HG03432 (cell line): ENCODE measurements at regions not wholly inside any gene's neighbourhood (a gene's known extent, or its start where the extent isn't known, plus 50 kb on each side); places are given as distances from the start of the nearest gene placed in this dataset.
A peak's percentile ranks its signal among the peaks of the same experiment; 100 is the strongest.

Source experiments
- ATAC-seq: cut with Tn5 transposase; IDR thresholded peaks from one replicate; pipeline ENCODE4 v1.9.1; 2021; ENCODE audit warnings: mild to moderate bottlenecking, moderate library complexity; ENCODE audit not compliant: unreplicated experiment

DNA sequence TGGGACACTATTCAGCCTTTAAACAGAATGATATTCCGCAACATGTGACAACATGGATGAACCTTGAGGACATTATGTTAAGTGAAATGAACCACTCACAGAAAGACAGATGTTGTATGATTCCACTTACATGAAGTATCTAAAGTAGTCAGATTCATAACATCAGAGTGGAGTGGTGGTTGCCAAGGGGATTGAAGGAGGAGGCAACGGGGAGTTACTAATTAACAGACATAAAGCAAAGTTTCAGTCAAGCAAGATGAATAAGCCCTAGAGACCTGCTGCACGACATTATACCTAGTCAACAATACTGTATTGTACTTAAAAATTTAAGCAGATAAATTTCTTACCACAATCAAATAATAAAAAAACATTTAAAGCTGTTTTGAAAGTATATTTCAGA, 105.0 kb upstream of the NR0B1 start:
- ATAC-seq: peak; percentile 92

DNA sequence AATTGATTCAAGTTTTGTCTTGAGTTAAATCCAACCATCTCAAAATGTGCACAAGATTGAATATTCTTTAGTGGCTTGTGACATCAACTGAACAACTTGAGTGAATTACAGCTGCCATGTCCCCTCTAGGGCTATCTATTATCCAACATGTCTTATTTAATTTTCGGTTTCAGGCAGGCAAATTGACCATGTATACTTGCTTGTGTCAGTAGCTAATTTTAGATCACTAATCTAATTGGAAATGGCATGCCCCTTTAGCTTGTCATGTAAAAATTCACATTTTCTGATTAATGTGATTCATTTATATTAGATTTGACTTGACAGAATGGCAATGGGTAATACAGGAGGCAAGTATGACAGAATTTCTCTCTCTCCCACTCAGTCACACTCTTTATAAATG, 93.2 kb upstream of the NR0B1 start:
- ATAC-seq: no peak

DNA sequence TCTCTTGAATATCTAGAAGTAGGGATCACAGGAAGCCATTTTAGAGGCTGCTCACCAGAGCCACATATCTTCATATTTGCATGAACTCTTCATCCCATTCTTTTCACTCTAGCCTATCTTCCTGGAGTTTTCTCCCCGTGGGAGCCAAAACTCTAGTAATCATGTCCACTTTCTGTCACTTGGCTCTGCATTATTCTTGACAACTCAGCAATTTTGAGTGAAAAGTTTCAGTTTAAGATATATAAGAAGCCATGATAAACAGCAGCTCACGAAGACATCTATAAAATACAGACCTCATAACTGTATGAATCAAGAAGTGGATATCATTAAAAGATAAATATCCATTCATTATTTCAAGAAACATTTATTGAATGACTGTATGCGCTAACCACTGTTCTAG, 79.1 kb upstream of the NR0B1 start:
- ATAC-seq: no peak

DNA sequence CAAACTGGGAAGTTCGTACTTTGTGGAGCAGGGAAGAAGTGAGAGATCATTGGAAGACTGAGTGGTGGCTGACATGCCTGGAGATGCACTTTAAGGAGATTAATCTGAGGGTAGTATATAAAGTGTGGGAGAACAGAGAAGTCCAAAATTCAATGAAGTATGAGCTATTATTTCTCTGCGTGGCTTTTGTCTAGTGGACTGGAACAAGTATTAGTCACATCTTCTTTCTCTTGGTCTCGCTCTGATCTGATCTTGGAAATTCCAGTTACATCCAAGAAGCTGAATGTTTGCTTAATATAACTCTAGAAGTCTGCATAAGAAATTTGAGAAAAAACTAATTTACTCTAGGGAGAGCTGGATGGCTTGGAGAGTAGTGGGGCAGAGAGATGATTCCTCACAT, 64.8 kb upstream of the NR0B1 start:
- no peak for ATAC-seq

DNA sequence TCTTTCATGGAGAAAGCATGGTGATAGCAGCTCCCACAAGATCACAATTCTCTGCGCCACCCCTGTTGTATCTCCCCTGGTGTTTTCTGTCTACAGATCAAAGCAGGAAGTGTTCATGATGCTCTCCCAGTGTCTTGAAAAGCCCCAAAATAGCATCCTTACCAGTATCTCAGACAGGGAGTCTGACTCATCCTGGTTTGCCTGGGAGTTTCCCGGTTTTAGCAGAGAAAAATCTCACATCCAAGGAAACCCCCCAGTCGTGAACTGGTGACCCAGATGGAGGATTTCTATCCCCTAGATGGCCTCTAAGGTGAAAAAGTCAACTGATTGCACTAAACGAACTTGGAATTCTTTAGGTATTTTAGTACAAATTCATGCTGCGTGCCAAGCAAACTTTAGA, 64.3 kb upstream of the NR0B1 start:
- peak; percentile 52 for ATAC-seq

DNA sequence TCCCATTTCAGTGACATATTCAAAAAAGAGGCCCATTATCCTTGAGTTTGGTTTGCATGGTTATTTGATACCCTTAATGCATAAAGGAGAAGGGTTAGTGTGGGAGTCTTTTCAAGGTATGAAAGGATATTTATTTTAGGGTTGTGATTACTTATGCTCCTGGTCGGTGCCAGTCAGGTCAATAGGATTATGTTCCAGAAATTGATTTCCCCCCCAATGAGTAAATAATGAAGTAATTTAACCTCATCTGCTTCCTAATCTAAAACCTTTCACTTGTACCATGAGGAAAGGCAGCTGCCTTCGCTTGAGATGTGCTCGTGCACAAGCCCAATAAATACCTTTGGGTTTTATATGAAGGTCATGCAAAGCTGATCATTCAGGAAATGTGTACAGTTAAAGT, 55.0 kb upstream of the NR0B1 start:
- no peak for ATAC-seq
